ENCODE measurements at regions not wholly inside any gene's neighbourhood (a gene's known extent, or its start where the extent isn't known, plus 50 kb on each side); places are given as distances from the start of the nearest gene placed in this dataset.
"Not testable (repeated sequence)": the region's sequence is repeated elsewhere in the genome, so short reads cannot be mapped to it uniquely, and the experiment has no call there.

DNA sequence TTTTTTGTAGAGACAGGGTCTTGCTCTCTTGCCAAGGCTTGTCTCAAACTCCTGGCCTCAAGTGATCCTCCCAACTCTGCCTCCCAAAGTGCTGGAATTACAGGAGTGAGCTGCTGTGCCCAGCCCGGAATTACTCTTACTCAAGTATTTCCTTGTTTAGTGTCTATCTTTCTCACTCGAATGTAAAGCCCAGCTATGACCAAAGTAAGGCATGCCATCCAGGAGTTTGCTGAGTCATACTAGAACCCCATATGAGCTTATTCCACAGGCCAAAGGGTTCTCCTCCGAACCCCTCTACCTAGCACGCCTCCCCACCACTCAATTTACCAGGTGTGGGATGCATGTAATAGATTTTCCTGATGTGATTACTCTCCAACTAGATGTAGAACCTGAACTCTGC is 166.6 kb upstream of the AUTS2 start:
- TF ChIP-seq POLR2A (IDR thresholded peaks at IDR 0.05) (no peak), EP300 (IDR thresholded peaks at IDR 0.05) (no peak), POLR2AphosphoS5 (IDR thresholded peaks at IDR 0.05) (no peak)
- TF ChIP-seq, protein P1, sequence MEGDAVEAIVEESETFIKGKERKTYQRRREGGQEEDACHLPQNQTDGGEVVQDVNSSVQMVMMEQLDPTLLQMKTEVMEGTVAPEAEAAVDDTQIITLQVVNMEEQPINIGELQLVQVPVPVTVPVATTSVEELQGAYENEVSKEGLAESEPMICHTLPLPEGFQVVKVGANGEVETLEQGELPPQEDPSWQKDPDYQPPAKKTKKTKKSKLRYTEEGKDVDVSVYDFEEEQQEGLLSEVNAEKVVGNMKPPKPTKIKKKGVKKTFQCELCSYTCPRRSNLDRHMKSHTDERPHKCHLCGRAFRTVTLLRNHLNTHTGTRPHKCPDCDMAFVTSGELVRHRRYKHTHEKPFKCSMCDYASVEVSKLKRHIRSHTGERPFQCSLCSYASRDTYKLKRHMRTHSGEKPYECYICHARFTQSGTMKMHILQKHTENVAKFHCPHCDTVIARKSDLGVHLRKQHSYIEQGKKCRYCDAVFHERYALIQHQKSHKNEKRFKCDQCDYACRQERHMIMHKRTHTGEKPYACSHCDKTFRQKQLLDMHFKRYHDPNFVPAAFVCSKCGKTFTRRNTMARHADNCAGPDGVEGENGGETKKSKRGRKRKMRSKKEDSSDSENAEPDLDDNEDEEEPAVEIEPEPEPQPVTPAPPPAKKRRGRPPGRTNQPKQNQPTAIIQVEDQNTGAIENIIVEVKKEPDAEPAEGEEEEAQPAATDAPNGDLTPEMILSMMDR (IDR thresholded peaks at IDR 0.05): no peak
- DNase-seq: no peak
- WGBS, 5 donors: 67 to 81% (median 76%) methylated on average over 4 of the region's 4 CpGs
- intact Hi-C loops (cut with DNase I; ENCODE audit: low total_unique reads): no loop called here
- Histone ChIP-seq H3K4me1 (peaks cover 8 to 32% (median 19%) of the 10 kb centered on the region in 4 donors), H3K27ac (no peak overlapping the region), H3K36me3 (no peaks in the 10 kb centered on the region), H3K4me3 (no peak overlapping the region), H3K9me3 (no peaks in the 10 kb centered on the region), H3K27me3 (no peaks in the 10 kb centered on the region)

DNA sequence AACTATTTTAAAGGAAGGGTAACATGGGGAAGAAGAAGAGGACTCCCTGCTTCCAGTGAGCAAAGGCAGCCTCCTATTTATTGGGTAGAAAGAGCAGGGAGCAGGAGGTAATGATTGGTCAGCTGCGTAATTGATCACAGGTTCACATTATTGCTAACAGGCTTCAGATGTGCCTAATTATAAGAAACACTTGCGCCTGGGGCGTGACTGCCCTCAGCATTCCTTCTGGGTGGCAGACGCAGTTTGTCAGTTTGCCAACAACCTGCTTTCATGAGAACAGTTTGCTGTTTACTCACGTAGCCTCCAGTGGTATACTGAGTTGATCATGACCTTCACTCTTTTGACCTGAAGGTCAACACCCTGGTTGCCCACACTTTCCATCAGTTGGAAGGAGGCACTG is 166.0 kb upstream of the AUTS2 start:
- H3K27me3 ChIP-seq; DNase-seq; intact Hi-C loops (cut with DNase I; ENCODE audit: low total_unique reads); H3K36me3 ChIP-seq; H3K4me3 ChIP-seq; H3K9me3 ChIP-seq; H3K27ac ChIP-seq: not testable (repeated sequence)
- WGBS, 5 donors: 47 to 78% (median 62%) methylated on average over 5 of the region's 5 CpGs
- H3K4me1 ChIP-seq: peaks cover 8 to 38% (median 23%) of the 10 kb centered on the region in 4 donors

DNA sequence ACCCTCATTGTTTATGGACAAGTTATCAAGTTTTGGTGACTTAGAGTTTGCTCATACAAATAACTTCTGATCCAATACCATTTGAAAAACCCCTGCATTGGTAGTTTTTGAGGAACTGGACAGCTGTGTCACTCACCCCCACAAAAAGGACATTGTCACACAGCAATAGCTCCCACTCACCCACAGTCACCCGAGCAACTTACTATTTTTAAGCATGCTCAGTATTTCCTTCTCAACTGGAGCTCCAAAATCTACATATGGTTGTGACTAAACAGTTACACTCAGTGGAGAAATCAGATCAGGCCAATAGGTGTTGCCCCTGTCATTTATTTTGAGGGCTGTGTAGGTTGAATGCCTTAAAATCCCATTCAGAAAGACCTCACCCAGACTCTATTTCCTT is 165.2 kb upstream of the AUTS2 start:
- H3K9me3 ChIP-seq: no peaks in the 10 kb centered on the region
- H3K27me3 ChIP-seq: no peaks in the 10 kb centered on the region
- peaks cover 8 to 47% (median 26%) of the 10 kb centered on the region in 4 donors for H3K4me1 ChIP-seq
- H3K36me3 ChIP-seq: no peaks in the 10 kb centered on the region
- DNase-seq: no peak
- H3K4me3 ChIP-seq: no peak overlapping the region
- 74 to 92% (median 81%) methylated on average over 1 of the region's 1 CpG for WGBS, 5 donors
- TF ChIP-seq, protein P1 (IDR thresholded peaks at IDR 0.05): no peak
- TF ChIP-seq POLR2A (IDR thresholded peaks at IDR 0.05) (no peak), POLR2AphosphoS5 (IDR thresholded peaks at IDR 0.05) (no peak), EP300 (IDR thresholded peaks at IDR 0.05) (no peak)
- intact Hi-C loops (cut with DNase I; ENCODE audit: low total_unique reads): no loop called here
- H3K27ac ChIP-seq: no peak overlapping the region

DNA sequence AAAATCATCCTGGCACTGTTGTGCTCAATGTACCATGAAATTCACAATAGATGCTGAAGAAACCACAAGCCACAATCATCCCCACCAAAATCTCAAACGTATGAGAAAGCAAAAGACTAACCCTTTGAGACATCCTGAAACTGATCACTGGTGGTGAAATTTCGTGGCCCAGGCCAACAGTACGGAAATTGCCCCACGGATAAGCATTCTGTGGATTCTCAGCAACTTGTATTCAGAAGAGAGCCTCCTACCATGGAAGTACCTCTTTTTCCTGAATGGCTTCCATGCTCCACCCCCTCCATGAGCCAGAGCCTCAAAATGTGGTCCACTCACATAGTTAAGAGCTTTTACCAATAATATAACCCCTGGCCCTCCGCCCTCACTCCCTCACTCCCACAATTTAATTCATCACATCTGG is 163.9 kb upstream of the AUTS2 start:
- TF ChIP-seq, protein P1 (IDR thresholded peaks at IDR 0.05): no peak
- TF ChIP-seq POLR2AphosphoS5 (IDR thresholded peaks at IDR 0.05) (no peak), POLR2A (IDR thresholded peaks at IDR 0.05) (no peak), EP300 (IDR thresholded peaks at IDR 0.05) (no peak)
- 65 to 77% (median 71%) methylated on average over 5 of the region's 5 CpGs for WGBS, 5 donors
- intact Hi-C loops (cut with DNase I; ENCODE audit: low total_unique reads): no loop called here
- H3K27ac ChIP-seq: no peak overlapping the region
- H3K9me3 ChIP-seq: no peaks in the 10 kb centered on the region
- no peak overlapping the region for H3K4me3 ChIP-seq
- H3K36me3 ChIP-seq: no peaks in the 10 kb centered on the region
- no peak for DNase-seq
- H3K27me3 ChIP-seq: no peaks in the 10 kb centered on the region
- H3K4me1 ChIP-seq: peaks cover 8 to 55% (median 24%) of the 10 kb centered on the region in 4 donors

DNA sequence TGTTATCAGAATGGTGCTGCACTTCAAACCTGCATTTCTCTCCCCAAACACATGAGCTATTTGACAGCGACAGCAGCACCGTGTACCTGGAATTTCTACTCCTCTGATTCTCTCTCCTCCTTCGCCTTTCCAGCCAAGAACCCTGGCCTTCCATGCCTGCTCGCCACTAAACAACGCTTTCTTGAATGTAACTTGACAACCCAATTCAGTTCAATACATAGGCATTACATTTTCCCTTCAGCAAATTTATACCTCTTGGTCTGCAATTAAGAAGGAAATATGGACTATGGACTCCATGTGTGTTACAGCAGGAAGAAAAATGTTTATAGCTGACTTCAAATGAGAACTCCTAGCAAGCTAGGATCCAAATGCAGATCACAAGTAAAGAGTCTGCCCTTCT is 162.6 kb upstream of the AUTS2 start:
- 83 to 90% (median 86%) methylated on average over 5 of the region's 5 CpGs for WGBS, 5 donors
- intact Hi-C loops (cut with DNase I; ENCODE audit: low total_unique reads): no loop called here
- DNase-seq: no peak
- Histone ChIP-seq H3K27me3 (no peaks in the 10 kb centered on the region), H3K36me3 (no peaks in the 10 kb centered on the region), H3K9me3 (no peaks in the 10 kb centered on the region), H3K27ac (no peak overlapping the region), H3K4me3 (no peak overlapping the region), H3K4me1 (peaks cover 4 to 42% (median 13%) of the 10 kb centered on the region in 4 donors)
- TF ChIP-seq POLR2A (IDR thresholded peaks at IDR 0.05) (no peak), EP300 (IDR thresholded peaks at IDR 0.05) (no peak), POLR2AphosphoS5 (IDR thresholded peaks at IDR 0.05) (no peak)
- TF ChIP-seq, protein P1 (IDR thresholded peaks at IDR 0.05): no peak
